ENCODE measurements at regions not wholly inside any gene's neighbourhood (a gene's known extent, or its start where the extent isn't known, plus 50 kb on each side); places are given as distances from the start of the nearest gene placed in this dataset.

DNA sequence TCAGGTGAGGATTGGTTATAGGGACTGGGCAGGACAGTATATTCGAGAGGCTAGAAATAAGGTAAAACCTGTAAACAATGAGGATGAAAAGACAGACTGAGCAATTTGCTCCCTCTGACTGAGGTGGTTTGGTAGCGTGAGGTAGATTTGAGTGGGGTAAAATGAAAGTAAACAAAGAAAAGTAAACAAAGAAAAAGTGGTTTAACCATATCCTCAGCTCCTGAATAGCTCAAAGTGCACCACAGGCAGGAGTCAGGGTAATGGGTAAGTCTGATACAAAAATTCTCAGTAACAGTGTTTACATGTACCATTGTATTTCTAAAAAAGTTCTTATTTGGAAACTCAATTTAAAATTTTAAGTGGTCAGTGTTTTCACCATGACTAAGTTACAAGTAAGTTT lies 203.1 kb upstream of the ARRDC3 start:
- TF ChIP-seq, protein P1, sequence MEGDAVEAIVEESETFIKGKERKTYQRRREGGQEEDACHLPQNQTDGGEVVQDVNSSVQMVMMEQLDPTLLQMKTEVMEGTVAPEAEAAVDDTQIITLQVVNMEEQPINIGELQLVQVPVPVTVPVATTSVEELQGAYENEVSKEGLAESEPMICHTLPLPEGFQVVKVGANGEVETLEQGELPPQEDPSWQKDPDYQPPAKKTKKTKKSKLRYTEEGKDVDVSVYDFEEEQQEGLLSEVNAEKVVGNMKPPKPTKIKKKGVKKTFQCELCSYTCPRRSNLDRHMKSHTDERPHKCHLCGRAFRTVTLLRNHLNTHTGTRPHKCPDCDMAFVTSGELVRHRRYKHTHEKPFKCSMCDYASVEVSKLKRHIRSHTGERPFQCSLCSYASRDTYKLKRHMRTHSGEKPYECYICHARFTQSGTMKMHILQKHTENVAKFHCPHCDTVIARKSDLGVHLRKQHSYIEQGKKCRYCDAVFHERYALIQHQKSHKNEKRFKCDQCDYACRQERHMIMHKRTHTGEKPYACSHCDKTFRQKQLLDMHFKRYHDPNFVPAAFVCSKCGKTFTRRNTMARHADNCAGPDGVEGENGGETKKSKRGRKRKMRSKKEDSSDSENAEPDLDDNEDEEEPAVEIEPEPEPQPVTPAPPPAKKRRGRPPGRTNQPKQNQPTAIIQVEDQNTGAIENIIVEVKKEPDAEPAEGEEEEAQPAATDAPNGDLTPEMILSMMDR (IDR thresholded peaks at IDR 0.05), result no peak
- TF ChIP-seq EZH2 (IDR thresholded peaks at IDR 0.05; ENCODE audit: borderline replicate concordance, insufficient read depth, low read depth, low read length, poor library complexity, severe bottlenecking), result no peak

All from B cell (primary cell).